ENCODE measurements at regions not wholly inside any gene's neighbourhood (a gene's known extent, or its start where the extent isn't known, plus 50 kb on each side); places are given as distances from the start of the nearest gene placed in this dataset.

- TF ChIP-seq, protein P1, sequence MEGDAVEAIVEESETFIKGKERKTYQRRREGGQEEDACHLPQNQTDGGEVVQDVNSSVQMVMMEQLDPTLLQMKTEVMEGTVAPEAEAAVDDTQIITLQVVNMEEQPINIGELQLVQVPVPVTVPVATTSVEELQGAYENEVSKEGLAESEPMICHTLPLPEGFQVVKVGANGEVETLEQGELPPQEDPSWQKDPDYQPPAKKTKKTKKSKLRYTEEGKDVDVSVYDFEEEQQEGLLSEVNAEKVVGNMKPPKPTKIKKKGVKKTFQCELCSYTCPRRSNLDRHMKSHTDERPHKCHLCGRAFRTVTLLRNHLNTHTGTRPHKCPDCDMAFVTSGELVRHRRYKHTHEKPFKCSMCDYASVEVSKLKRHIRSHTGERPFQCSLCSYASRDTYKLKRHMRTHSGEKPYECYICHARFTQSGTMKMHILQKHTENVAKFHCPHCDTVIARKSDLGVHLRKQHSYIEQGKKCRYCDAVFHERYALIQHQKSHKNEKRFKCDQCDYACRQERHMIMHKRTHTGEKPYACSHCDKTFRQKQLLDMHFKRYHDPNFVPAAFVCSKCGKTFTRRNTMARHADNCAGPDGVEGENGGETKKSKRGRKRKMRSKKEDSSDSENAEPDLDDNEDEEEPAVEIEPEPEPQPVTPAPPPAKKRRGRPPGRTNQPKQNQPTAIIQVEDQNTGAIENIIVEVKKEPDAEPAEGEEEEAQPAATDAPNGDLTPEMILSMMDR (IDR thresholded peaks at IDR 0.05; ENCODE audit: low read depth, low read length): no peak
- DNase-seq (ENCODE audit: extremely low read depth, low read depth): no peak
These were observed 737.9 kb upstream of the SALL3 start for GRCh38 chr18:78241535-78242253.

DNA sequence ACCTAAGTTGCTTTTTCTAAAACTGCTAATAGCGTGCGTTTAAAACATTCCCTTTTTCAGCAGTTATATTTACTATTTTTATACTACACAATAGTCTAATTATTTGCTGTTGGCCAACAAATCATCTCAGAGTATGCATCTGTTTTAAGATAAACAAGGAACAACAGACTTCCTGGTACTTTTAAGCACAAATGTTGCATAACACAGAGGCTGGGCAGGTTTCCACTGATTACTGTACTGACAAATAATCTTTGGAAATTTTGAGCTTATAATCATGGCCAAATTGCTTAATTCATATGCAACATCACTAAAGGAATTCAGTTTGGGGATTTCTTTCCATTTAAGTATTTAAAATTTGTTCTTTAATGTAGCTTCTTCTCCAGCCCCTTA, 737.4 kb upstream of the SALL3 start:
- TF ChIP-seq, protein P1 (IDR thresholded peaks at IDR 0.05; ENCODE audit: low read depth, low read length): no peak
- no peak for DNase-seq (ENCODE audit: extremely low read depth, low read depth)

GRCh38 chr18:78242806-78243205, 736.8 kb upstream of the SALL3 start:
- no peak for DNase-seq (ENCODE audit: extremely low read depth, low read depth)
- TF ChIP-seq, protein P1 (IDR thresholded peaks at IDR 0.05; ENCODE audit: low read depth, low read length): no peak

GRCh38 chr18:78244779-78245178, 734.8 kb upstream of the SALL3 start:
- TF ChIP-seq, protein P1 (IDR thresholded peaks at IDR 0.05; ENCODE audit: low read depth, low read length): no peak
- DNase-seq (ENCODE audit: extremely low read depth, low read depth): no peak

- TF ChIP-seq, protein P1 (IDR thresholded peaks at IDR 0.05; ENCODE audit: low read depth, low read length): no peak
These were observed 734.2 kb upstream of the SALL3 start for GRCh38 chr18:78245451-78245850.

GRCh38 chr18:78246050-78246449, 733.6 kb upstream of the SALL3 start:
- TF ChIP-seq, protein P1 (IDR thresholded peaks at IDR 0.05; ENCODE audit: low read depth, low read length): no peak
- DNase-seq (ENCODE audit: extremely low read depth, low read depth): no peak

More at GRCh38 chr18:78245451-78245850, 734.2 kb upstream of the SALL3 start:
- DNase-seq (ENCODE audit: extremely low read depth, low read depth): no peak

DNA sequence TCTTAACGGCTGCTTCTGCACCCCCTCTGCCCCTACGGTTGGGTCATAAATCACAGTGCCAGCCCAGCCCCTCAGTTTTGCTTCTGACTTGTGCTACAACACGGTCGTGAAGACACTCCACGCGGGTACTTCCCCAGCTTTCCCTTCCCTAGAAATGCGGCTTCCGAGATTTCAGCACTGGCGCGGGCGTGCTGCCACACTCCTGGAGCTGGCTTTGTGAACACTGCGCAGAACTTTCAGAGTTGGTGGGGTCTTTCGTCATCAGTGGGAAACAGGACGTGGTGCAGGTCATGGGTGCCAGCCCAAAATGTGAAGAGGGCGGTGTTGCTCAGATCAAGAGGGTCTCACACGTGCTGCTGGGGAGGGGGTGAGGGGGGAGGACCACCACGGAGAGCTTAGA, 733.0 kb upstream of the SALL3 start:
- no peak for DNase-seq (ENCODE audit: extremely low read depth, low read depth)
- TF ChIP-seq, protein P1 (IDR thresholded peaks at IDR 0.05; ENCODE audit: low read depth, low read length): no peak

Data from AG09319 (cell line).